Stimulated activated CD8-positive, alpha-beta memory T cell treated with anti-CD3 and anti-CD28 coated beads, Interleukin-15, amount 100 ng/mL, for 4 hours (primary cell): ENCODE measurements at regions not wholly inside any gene's neighbourhood (a gene's known extent, or its start where the extent isn't known, plus 50 kb on each side); places are given as distances from the start of the nearest gene placed in this dataset.

Experiments
- DNase-seq, 2 donors: peaks; one replicate each; pipeline ENCODE4 v3.0.0-alpha.2; 2020; ENCODE audit warnings: low read depth in 2 of 2

GRCh38 chr7:23973264-23973663, 263.2 kb downstream of the STK31 start:
- DNase-seq, result no peak

GRCh38 chr7:23980081-23980480, 270.1 kb downstream of the STK31 start:
- no peak for DNase-seq

GRCh38 chr7:23981314-23981713, 271.3 kb downstream of the STK31 start:
- no peak for DNase-seq

- DNase-seq, result no peak
These were observed 271.7 kb downstream of the STK31 start for GRCh38 chr7:23981758-23982157.

GRCh38 chr7:24005517-24005916, 278.5 kb upstream of the NPY start:
- no peak for DNase-seq

- DNase-seq, result no peak
These were observed 273.5 kb upstream of the NPY start for GRCh38 chr7:24010495-24010894.

GRCh38 chr7:24017519-24017918, 266.5 kb upstream of the NPY start:
- DNase-seq, result no peak

- no peak for DNase-seq
These were observed 265.7 kb upstream of the NPY start for GRCh38 chr7:24018331-24018730.

- no peak for DNase-seq
These were observed 264.1 kb upstream of the NPY start for GRCh38 chr7:24019841-24020240.

GRCh38 chr7:24024276-24025068, 259.5 kb upstream of the NPY start:
- no peak for DNase-seq

- DNase-seq, result no peak
These were observed 258.9 kb upstream of the NPY start for GRCh38 chr7:24025094-24025493.

- DNase-seq, result no peak
These were observed 258.2 kb upstream of the NPY start for GRCh38 chr7:24025765-24026164.

- no peak for DNase-seq
These were observed 257.6 kb upstream of the NPY start for GRCh38 chr7:24026351-24026750.

- no peak for DNase-seq
These were observed 254.9 kb upstream of the NPY start for GRCh38 chr7:24029068-24029467.

GRCh38 chr7:24034251-24034650, 249.7 kb upstream of the NPY start:
- DNase-seq, result no peak

- no peak for DNase-seq
These were observed 248.5 kb upstream of the NPY start for GRCh38 chr7:24035366-24036032.

- DNase-seq, result no peak
These were observed 248.0 kb upstream of the NPY start for GRCh38 chr7:24036033-24036412.

- no peak for DNase-seq
These were observed 245.0 kb upstream of the NPY start for GRCh38 chr7:24038993-24039392.

GRCh38 chr7:24039991-24040624, 243.9 kb upstream of the NPY start:
- no peak for DNase-seq

- DNase-seq, result no peak
These were observed 242.0 kb upstream of the NPY start for GRCh38 chr7:24042028-24042427.

GRCh38 chr7:24049296-24049695, 234.7 kb upstream of the NPY start:
- DNase-seq, result no peak

- DNase-seq, result no peak
These were observed 232.9 kb upstream of the NPY start for GRCh38 chr7:24050991-24051560.

- no peak for DNase-seq
These were observed 232.3 kb upstream of the NPY start for GRCh38 chr7:24051651-24052050.
